Lung microvascular endothelial cell (primary cell): ENCODE measurements at regions not wholly inside any gene's neighbourhood (a gene's known extent, or its start where the extent isn't known, plus 50 kb on each side); places are given as distances from the start of the nearest gene placed in this dataset.

ENCODE experiments used
- DNase-seq, 2 donors: peaks; one replicate each; pipeline versions ENCODE4 v3.0.0 to v3.0.0-alpha.2; 2010; ENCODE audit warnings: low read depth in 2 of 2

DNA sequence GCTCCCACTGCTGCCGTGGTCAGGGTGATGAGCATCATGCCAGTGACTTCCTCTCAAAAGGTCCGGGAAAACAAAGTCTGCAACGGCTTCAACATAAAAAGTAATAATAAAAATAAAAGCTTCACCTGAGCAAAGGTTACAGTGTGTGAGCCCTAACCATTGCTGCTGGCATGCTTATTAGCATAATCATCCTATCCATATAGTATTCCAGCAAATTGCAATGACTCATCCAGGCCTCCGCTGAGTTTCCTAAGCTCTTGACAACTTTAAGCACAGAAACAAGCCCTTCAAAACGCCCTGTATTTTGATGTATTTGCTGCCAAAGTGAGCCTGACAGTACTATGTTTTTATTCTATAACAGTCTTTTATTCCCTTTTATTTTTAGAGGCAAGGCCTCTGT lies 100.5 kb downstream of the AASDH start:
- DNase-seq, result no peak

DNA sequence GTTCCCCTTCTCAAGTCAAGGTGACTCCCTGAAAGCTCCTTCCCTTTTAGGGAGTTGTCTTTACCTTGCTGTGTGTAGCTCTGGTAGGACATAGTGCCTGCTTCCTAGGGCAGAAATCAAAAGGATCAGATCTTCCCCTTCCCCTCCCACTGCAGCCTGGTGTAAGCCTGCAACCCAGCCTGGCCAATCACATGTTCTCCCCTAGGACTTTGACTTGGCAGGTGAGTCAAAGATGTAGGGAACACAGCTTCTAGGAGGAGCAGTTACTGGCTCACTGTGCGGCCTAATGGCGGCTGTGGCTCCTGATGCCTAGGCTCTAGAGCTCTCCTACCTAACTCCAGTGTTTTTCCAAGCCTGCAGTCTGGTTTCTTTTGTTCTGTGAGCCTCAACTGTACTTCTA lies 103.9 kb downstream of the AASDH start:
- DNase-seq, result no peak

- no peak for DNase-seq
These were observed 105.3 kb downstream of the AASDH start for GRCh38 chr4:56282004-56282403.

GRCh38 chr4:56276547-56276946 lies 110.7 kb downstream of the AASDH start:
- no peak for DNase-seq

DNA sequence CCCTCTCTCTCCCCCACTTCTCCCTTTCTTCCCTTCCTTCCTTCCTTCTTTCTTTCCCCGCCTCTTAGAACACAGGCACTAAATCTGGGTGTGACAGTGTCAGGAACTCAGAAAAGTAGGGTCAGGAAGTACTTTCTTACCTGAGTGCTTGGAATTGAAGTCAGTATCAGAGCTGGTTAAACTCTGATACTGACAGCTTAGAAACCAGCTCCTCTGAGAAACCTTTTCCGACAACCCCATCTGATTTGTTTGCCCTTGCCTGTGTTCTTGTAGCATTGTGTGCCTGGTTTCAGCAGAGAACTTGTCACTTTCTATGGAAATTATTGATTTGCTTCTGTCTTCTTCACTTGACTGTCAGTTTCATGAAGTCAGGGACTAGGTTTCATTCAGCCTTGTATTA lies 113.9 kb downstream of the AASDH start:
- DNase-seq, result no peak

- DNase-seq, result no peak
These were observed 114.4 kb downstream of the AASDH start for GRCh38 chr4:56272927-56273326.

DNA sequence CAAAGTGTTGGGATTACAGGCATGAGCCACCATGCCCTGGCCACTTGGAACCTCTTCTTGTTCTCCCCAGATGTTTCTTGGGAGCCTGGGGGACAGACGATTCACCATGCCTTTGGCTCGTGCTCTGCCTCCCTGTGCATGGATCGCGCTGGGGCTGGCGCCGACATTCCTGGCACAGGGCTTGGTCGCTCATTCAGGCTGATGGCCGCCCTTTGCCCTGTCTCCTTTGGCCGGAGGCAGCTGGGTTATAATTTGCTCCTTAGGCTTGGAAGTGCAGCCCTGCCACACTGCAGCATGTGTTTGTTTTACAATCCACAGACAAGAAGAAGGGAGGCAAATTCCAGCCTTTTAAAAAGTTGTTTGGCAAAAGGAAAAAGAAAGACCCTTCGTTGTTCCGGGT lies 115.3 kb downstream of the AASDH start:
- no peak for DNase-seq

- no peak for DNase-seq
These were observed 116.2 kb downstream of the AASDH start for GRCh38 chr4:56271131-56271530.

DNA sequence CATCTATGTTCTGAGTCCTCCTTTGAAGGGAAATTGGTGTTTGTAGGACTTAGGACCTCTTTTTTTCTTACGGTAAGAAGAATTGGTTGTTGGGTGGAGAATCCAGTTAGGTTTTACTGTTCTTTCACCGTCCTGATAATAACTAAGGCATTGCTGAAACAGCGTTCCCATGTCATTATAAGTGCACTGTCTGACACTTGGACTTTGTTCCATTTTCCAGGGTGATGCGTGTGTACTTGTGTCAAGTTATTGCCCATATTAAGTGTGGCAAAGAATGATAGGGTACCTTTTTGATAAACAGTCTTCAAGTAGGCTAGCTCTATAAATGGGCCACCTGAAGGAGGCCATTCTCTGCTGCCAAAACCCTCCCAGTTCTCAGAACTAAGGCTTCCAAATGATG lies 119.7 kb downstream of the AASDH start:
- no peak for DNase-seq

DNA sequence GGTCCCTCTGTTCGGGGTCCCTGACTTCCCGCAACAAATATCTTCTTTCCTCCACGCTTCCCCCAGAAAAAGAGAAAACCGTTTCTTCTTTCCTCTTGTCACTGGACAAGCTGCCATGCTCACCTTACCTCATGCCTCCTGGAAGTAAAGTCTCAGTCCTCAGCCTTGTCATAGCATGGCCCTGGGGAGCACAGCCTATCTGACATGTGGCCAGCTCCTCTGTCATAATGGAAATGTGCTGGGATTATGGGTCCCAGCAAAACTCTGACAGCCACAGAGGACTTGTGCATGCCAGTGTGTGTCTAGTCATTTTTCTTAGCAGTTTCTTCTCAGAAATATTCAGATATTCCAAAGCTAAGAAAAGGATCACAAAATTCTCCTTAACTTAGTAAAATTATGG lies 122.4 kb downstream of the AASDH start:
- DNase-seq, result no peak

GRCh38 chr4:56261027-56261426 lies 126.3 kb downstream of the AASDH start:
- no peak for DNase-seq

DNA sequence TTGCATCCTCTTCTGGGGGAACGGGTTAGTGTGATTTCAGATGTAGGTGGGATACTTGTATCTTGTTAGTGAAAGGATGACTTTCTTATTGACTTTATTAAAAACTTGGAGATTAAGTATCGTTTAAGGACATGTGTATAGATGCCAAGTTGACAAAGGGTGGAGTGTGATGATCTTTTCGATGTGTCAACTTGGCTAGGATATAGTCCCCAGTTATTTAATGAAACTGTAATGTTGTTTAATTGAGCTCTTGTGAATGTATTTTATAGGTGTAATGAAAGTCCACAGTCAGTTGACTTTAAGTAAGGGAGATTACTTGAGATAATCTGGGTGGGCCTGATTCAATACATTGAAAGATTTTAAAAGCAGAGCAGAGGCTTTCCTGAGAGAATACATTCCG lies 127.0 kb downstream of the AASDH start:
- no peak for DNase-seq

- no peak for DNase-seq
These were observed 127.6 kb downstream of the AASDH start for GRCh38 chr4:56259655-56260054.

DNA sequence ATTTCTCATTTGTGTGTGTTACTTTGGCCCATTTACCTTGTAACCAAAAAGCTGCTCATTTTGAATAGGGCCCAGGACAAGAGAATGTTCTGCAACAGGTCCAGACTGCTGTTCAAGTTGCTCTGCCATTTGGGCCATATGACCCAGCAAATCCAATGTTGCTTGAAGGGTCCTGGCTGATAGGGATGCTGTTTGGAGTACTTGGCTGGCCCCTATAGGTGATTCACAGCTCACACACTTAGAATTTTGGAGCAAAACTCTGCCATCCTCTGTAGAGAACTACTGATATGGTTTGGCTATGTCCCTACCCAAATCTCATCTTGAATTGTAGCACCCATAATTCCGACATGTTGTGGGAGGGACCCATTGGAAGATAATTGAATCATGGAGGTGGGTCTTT lies 131.5 kb downstream of the AASDH start:
- DNase-seq, result no peak

GRCh38 chr4:56253666-56254305 lies 133.5 kb downstream of the AASDH start:
- no peak for DNase-seq

DNA sequence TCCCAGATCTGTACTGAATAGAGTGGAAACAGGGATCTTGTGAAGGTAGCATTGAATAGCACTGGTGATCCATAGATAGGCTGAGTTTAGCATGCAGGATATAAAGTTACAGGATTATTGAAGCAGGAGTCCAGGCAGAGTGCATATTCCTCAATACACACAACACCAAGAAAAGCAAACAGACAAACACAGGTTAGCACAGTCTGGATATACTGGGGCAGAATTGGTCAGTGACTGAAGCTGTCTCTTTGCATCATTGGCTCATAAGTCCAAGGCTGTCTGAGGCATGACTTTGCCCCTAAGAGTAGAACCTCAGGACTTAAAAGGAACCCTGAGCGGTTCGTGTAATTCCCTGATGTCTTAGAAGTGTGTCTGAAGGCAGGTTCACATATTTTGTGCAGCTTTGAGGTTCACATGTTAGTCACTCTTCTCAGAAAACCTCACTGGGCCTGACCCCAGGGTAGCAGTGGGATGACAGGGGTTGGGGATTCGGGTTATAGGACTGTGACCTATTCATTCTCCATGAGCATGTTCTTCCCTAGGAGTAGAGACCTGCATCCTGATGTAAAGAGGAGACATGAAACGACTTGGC lies 134.6 kb downstream of the AASDH start:
- no peak for DNase-seq

GRCh38 chr4:56251556-56251955 lies 135.7 kb downstream of the AASDH start:
- DNase-seq, result no peak

GRCh38 chr4:56250776-56251175 lies 136.5 kb downstream of the AASDH start:
- DNase-seq, result no peak

DNA sequence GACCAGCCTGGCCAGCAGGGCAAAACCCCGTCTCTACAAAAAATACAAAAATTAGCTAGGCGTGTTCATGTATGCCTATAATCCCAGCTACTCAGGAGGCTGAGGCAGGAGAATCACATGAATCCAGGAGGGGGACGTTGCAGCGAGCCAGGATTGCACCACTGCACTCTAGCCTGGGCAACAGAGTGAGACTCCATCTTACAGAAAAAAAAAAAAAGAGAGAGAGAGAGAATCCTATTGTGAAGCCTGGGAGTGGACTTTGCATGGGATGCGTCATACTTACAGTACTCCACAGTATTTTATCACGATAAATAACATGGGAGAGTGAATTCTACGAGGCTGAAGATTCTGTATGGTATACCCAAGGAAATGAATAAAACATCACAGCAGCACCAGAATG lies 139.6 kb downstream of the AASDH start:
- DNase-seq, result no peak

DNA sequence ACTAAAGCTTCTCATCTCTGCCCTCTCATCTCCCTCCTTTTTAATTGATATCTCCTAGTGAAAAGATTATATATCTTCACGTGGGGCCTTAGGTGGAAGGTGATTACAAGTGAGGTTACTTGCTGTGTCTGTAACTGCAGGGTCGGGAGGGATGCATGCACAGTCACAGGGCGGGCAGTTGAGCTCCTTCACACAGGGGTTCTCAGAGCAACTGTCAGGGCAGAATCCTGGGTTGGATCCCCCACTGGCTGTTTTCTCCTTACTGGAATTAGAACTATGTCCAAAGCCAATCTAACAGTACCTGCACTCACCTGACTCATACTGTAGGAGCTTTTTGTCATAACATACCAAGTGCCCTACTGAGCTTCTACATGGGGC lies 141.1 kb downstream of the AASDH start:
- no peak for DNase-seq

GRCh38 chr4:56245547-56246232 lies 141.6 kb downstream of the AASDH start:
- DNase-seq, result no peak

DNA sequence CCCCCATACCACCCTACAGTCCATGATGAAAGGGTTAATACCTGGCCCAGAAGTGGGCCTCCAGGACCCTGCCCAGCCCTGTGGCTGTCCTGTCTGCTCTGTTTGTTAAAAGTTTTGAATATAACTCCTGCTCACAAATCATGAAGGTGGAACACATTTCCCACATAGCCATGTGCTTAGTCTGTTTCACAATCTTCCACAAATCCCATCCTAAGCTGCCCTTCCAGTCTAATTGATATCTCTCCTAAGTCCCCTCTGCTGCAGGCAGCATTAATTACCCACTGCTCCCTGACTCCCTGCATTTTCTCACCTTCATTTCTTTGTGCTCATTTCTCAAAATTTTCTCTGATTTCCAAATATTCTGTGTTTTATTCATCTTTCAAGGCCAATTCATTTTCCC lies 142.6 kb downstream of the AASDH start:
- no peak for DNase-seq

DNA sequence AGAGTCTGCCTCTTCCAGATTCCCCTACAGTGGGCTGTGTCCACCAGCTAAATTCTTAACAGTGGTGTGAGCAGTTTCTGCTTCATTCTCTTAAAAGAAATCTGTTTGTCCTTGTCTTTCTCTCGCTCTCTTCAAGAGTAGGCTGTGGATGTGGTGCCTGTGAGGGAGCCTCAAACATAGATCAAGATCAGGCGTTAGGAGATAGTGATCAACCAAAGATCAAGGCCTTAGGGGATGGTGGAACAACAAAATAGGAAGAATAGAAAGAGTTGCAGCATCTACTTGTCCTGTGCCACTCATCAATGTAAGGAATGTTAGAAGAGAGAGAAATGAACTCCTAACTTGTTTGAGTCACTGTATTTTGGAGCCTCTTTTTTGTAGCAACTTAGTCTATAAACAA lies 144.2 kb downstream of the AASDH start:
- no peak for DNase-seq
